ENCODE measurements at regions not wholly inside any gene's neighbourhood (a gene's known extent, or its start where the extent isn't known, plus 50 kb on each side); places are given as distances from the start of the nearest gene placed in this dataset.
"Not testable (repeated sequence)": the region's sequence is repeated elsewhere in the genome, so short reads cannot be mapped to it uniquely, and the experiment has no call there.

DNA sequence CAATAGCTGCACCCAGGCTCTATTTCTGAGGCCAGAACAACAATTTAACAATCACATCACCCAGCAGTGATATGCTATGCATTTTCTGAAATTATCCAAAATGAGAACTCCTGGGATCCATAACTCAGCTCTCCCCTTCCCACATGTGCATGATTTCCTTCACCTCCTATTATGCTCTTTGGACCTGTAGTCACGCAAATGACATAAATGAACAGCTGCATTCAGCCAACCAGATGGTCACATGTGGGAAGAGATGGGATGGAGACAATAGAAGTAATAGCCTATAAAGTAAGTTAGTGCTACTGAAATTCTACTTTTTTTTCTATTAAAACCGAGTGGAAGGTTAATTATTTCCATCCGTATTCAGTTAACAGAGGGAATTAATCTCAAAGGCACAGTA lies 662.1 kb upstream of the ID4 start:
- no peak for TF ChIP-seq GATA1 (IDR thresholded peaks at IDR 0.05; ENCODE audit: low read depth, low read length)
- DNase-seq = no peak

DNA sequence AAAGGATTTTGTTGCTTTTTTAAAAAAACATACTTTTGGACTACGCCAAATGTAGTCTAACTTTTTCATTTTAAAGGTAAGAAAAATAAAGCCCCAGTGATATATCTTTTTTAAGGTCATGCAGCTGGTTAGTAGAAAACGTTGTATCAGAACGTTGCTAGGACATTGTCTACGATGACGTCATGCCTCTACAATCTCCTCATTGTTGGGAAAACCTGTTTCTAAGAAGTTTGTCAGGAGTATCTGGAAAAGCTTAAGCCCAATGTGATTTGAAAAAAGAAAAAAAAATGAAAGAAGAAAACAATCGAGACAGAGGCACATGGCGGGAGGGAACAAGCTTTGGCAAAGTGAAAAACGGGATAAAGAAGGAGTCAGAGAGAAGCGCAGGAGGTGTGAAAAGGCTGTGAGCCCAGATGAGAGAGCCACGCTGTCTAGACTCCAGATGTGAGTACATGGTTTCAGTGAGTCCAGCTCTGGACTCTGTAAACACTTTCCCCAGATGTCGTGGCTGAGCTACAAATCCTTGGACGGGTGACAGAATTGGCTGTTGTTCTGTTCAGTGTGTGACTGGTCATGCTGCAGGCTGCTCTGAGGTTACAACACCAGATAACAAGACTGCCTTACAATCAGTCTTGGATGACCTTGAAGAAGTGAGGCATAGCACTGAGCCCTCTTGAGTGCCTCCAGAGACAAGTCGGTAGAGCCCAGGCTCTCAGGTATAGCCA lies 656.7 kb upstream of the ID4 start:
- no peak for DNase-seq

DNA sequence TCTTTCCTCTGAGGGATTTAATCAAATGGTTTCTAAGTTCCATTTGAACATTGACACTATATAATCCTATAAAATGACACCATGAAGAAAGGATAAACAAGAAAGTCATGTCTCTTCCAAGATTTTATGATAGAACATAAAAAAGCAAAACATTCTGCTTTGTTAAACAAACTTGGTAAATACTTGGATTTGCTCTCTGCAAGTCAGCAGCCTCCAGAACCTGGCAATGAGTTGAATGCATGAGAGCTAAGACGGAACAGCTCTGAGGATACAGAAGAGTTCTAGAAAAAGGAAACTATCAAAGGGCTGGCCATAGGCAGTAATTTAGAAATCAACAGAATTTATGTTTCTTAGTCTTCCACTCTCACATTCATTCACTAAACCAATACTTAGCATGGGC lies 656.0 kb upstream of the ID4 start:
- TF ChIP-seq GATA1 (IDR thresholded peaks at IDR 0.05; ENCODE audit: low read depth, low read length) = no peak
- no peak for TF ChIP-seq POLR2A (IDR thresholded peaks at IDR 0.05; ENCODE audit: low read length)
- DNase-seq = no peak

More for the DNA sequence above, 656.7 kb upstream of the ID4 start:
- TF ChIP-seq POLR2A (IDR thresholded peaks at IDR 0.05; ENCODE audit: low read length) (no peak), GATA1 (IDR thresholded peaks at IDR 0.05; ENCODE audit: low read depth, low read length) (no peak)

DNA sequence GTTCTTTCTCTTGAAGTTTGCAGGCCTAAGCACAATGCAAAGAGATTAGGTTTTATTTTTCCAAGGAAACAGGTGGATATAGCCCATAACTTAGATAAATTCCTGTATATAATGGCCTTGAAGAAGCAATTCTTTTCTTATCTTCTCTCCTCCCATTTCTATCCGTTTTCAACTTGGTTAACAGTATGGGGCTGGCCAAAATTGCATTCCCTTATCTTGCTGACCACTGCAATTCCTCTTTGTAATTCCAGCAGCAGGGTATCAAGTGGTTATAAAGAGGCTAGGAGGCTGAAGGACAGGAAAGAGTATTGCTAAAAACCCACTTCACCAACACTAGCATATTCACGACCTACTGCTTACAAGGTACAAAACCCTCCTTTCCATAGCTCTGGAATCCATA lies 643.5 kb upstream of the ID4 start:
- no peak for DNase-seq
- TF ChIP-seq POLR2A (IDR thresholded peaks at IDR 0.05; ENCODE audit: low read length) = no peak
- no peak for TF ChIP-seq GATA1 (IDR thresholded peaks at IDR 0.05; ENCODE audit: low read depth, low read length)

DNA sequence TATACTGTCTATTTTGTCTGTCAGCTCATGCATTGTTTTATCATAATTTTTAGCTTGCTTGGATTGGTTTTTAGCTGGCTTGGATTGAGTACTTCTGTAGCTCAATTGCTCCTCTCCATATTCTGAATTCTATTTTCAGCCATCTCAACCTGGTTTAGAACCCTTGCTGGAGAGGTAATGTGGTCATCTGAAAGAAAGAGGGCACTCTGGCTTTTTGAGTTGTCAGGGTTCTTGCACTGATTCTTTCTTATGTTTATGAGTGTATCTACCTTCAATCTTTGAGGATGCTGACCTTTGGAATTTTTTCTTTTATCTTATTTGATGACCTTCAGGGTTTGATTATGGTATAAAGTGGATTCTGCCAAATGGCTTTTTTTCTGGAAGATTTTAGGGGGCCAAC lies 632.7 kb upstream of the ID4 start:
- no peak for DNase-seq
- TF ChIP-seq GATA1 (IDR thresholded peaks at IDR 0.05; ENCODE audit: low read depth, low read length) (no peak), POLR2A (IDR thresholded peaks at IDR 0.05; ENCODE audit: low read length) (no peak)

DNA sequence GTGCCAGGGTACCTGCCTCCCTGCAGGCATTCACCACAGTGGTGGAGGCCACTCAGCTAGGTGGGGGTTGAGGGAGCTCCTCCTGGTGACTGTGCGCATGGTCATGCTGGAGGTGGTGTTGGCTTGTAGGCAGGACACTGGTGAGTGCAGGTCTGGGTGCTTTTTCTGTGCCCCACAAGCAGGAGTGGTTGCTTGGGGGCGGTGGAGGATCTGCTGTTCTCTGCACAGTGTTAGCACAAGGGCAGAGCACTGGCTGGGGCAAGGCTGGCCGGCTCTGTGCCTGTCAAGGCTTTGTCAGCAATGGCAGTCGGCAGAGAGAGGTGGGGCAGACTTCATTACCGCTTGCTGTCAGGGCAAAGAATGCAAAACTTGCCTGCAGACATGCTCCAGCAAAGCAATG lies 632.1 kb upstream of the ID4 start:
- TF ChIP-seq POLR2A (IDR thresholded peaks at IDR 0.05; ENCODE audit: low read length) (no peak), GATA1 (IDR thresholded peaks at IDR 0.05; ENCODE audit: low read depth, low read length) (no peak)
- no peak for DNase-seq

DNA sequence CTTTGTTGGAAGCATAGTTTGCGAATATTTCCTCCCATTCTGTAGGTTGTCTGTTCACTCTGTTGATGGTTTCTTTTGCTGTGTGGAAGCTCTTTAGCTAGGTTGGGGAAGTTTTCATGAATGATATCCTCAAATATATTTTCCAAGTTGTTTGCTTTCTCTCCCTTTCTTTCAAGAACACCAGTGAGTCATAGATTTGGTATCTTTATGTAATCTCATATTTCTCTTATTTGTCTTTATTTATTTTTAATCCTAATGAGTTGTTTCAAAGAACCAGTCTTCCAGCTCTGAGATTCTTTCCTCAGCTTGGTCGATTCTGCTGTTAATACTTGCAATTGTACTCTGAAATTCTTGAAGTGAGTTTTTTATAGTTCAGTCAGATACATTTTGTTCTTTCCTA lies 628.0 kb upstream of the ID4 start:
- no peak for DNase-seq

DNA sequence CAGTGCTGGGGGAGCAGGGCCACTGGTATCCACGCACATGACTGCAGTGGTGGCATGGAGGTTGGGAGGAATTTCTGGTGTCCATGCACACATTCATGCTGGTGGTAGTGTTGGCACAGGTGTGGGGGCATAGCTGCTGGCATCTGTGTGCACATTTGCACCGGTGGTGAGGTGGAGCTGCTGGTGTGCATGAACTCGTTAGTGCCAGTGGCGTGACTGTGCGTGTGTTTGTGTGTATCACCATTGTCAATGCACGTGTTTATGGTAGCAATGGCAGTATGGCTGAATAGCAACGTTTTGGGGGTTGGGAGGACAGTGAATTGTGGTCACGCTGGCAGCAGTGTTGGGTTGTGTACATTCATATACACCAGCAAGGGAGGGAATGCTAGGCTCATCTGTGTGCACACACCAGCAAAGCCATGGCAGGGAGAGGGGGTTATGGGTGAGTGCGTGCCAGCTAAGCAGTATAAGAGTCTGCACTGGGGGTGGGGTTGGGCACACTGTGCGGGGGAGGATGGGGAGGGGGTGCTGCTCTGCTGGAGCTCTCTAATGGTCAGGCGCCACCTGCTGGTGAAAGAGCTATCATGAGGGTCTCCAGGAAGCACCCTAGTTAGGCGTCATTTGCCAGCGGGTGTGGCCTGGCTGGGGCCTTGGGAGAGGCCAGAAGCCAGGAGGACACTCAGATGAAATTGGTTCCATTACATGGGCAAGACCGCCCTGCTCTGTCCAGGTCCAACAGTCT lies 626.1 kb upstream of the ID4 start:
- peak in 1 of 2 experiments; percentile 12 for DNase-seq
- TF ChIP-seq POLR2A (IDR thresholded peaks at IDR 0.05; ENCODE audit: low read length) = no peak
- TF ChIP-seq GATA1 (IDR thresholded peaks at IDR 0.05; ENCODE audit: low read depth, low read length) = no peak

More for the DNA sequence above, 628.0 kb upstream of the ID4 start:
- TF ChIP-seq POLR2A (IDR thresholded peaks at IDR 0.05; ENCODE audit: low read length) (no peak), GATA1 (IDR thresholded peaks at IDR 0.05; ENCODE audit: low read depth, low read length) (no peak)

DNA sequence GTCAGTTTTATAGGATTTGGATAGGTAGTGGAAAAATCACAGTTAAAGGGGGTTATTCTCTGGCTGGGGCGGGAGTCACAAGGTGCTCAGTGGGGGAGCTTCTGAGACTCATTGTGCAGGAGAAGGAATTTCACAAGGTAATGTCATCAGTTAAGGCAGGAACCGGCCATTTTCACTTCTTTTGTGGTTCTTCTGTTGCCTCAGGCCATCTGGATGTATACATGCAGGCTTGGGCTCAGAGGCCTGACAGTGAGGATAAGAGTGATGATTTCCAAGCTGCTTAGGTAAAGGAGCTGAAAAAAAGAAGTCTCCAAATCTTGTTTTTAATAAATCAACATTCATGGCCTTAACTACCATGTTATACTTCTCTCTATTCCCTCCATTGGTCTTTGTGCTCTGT lies 622.9 kb upstream of the ID4 start:
- DNase-seq = no peak
- TF ChIP-seq GATA1 (IDR thresholded peaks at IDR 0.05; ENCODE audit: low read depth, low read length) = no peak
- TF ChIP-seq POLR2A (IDR thresholded peaks at IDR 0.05; ENCODE audit: low read length) = no peak

DNA sequence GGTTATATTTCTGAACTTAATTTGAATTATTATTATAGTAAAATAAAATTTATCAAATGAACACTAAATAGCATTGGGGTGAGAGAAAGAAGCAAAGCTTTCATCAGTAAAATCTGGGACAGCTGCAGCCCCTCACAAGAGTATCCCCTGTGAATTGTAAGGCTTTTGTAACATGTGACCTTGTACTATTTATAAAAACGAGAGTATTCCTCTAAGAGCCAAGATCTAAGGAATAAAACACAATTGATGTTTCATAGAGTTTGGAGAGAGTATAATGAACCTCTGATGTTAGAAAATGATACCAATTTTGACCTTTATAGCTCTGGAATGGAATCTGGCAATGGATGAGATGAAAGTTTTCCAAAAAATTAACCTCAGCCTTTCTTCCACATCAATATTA lies 617.2 kb upstream of the ID4 start:
- TF ChIP-seq POLR2A (IDR thresholded peaks at IDR 0.05; ENCODE audit: low read length) (no peak), GATA1 (IDR thresholded peaks at IDR 0.05; ENCODE audit: low read depth, low read length) (no peak)
- no peak for DNase-seq

DNA sequence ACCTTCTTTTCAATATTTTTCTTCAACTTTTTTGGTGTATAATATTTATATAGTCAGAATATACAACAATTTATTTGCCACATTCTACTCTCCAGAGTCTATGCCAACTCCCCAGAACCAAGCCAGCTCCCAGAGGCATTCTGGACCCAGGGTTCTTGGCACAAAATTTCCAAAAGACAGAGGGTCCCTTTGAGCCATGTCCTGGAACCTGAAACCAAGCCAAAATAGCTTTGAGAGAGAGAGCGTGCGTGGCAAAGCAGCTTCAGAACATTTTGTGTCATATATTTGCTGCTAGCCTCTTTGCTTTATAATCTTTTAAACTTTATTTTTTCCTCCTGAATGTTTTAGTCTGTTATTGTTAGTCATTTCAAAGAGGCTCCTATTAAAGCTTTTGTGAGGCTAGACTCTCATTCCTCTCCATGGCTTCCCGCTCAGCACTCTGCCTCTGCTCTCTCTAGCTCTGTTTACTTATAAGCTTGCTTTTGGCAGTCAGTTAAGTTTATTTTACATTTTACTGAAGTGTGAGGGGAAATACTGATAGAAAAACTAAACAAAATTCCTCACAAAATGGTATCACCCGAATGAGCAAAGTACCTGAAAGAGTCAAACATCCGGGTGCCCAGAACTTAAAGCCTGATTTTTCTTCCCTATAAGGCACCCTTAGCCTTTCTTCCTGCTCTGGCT lies 605.1 kb upstream of the ID4 start:
- DNase-seq = no peak
- TF ChIP-seq POLR2A (IDR thresholded peaks at IDR 0.05; ENCODE audit: low read length) (no peak), GATA1 (IDR thresholded peaks at IDR 0.05; ENCODE audit: low read depth, low read length) (no peak)

DNA sequence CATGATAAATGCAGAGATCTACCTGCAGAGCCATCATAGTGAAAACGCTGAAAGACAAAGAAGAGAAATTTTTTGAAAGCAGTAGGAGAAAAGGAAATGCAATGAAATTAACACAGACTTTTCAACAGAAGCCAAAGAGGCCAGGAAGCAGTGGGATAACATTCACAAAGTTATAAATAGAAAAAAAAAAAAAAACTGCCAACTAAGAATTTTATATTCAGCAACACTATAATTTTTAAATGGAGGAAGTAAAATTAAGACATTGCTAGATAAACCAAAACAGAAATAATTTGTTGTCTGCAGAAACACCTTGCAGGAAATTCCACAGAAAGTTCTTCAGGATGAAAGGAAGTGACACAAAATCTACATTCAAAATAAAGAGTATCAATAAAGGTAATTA lies 591.5 kb upstream of the ID4 start:
- TF ChIP-seq GATA1 (IDR thresholded peaks at IDR 0.05; ENCODE audit: low read depth, low read length) (no peak), POLR2A (IDR thresholded peaks at IDR 0.05; ENCODE audit: low read length) (no peak)
- DNase-seq = no peak

DNA sequence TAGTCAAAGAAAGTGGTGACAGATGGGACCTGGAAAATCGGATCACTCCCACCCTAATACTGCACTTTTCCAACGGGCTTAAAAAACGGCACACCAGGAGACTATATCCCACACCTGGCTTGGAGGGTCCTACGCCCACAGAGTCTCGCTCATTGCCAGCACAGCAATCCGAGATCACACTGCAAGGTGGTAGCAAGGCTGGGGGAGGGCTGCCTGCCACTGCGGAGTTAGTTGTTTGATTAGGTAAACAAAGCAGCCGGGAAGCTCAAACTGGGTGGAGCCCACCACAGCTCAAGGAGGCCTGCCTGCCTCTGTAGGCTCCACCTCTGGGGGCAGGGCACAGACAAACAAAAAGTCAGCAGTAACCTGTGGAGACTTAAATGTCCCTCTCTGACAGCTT lies 590.0 kb upstream of the ID4 start:
- DNase-seq = not testable (repeated sequence)

DNA sequence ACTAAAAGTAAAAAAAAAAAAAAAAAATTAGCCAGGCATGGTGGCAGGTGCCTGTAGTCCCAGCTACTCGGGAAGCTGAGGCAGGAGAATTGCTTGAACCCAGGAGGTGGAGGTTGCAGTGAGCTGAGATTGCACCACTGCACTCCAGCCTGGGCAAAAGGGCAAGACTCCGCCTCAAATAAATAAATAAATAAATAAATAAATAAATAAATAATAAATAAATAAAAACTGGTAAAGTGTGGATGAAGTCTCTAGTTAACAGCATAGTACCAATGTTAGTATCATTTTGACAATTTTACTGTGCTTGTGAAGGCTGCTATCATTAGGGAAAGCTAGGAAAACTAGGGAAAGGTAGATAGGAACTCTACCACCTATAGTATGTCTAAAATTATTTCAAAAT lies 581.0 kb upstream of the ID4 start:
- not testable (repeated sequence) for DNase-seq

DNA sequence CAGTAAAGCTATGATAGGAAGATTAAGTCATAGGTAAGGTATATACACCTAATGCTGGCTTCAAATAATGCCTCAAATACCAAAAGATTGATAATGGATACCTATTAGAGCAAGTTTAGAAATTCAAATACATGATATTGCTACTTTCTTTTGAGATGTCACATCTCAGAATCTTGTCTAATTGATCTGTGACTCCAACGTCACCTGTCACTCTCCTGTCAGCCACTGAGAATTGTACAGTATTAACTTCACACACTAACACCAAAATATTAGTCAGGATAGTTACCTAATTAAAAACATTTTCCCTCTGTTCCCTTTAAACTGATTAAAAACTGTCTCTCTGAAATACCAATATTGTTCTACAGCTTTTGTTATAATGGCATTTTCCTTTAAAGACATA lies 575.5 kb upstream of the ID4 start:
- TF ChIP-seq POLR2A (IDR thresholded peaks at IDR 0.05; ENCODE audit: low read length) (no peak), GATA1 (IDR thresholded peaks at IDR 0.05; ENCODE audit: low read depth, low read length) (no peak)
- no peak for DNase-seq
